AG09319 (cell line): ENCODE measurements at regions not wholly inside any gene's neighbourhood (a gene's known extent, or its start where the extent isn't known, plus 50 kb on each side); places are given as distances from the start of the nearest gene placed in this dataset.

ENCODE experiments used
- DNase-seq: peaks from one replicate; pipeline ENCODE4 v3.0.0-alpha.2; 2010; ENCODE audit warnings: low read depth; ENCODE audit errors: extremely low read depth
- CTCF ChIP-seq: IDR thresholded peaks from 2 replicates; pipeline ENCODE4 v1.5.1; 2011; ENCODE audit warnings: low read depth, mild to moderate bottlenecking, inconsistent platforms, low read length, moderate library complexity

- no peak for TF ChIP-seq CTCF
- DNase-seq, result no peak
Observed at GRCh38 chr5:158385982-158386381, 527.0 kb upstream of the CLINT1 start.

- peak; percentile 89 for DNase-seq
Observed at GRCh38 chr5:158384535-158385481, 525.9 kb upstream of the CLINT1 start.

GRCh38 chr5:158383486-158383885, 524.5 kb upstream of the CLINT1 start:
- no peak for DNase-seq
- TF ChIP-seq CTCF, result no peak

More at GRCh38 chr5:158384535-158385481, 525.9 kb upstream of the CLINT1 start:
- TF ChIP-seq CTCF, result no peak

DNA sequence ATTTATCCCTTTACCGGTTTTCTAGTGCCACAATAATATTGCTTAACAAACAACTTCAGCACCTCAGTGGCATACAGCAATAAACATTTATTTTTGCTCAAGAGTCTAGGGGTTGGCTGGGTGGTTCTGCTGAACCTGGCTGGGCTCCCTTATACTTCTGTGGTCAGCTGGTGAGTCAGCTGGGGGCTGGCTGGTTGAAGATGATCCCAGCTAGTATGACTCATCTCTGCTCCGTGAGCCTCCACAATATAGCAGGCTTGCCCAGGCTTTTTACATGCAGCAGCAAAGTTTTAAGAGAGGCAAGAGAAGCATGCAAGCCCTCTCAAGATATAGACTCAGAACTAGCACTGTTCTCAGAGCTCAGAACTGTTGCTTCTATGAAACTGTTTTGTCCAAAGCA, 523.5 kb upstream of the CLINT1 start:
- peak; percentile 90 for DNase-seq

GRCh38 chr5:158381614-158382160, 522.7 kb upstream of the CLINT1 start:
- DNase-seq, result no peak
- no peak for TF ChIP-seq CTCF

More for the DNA sequence above, 523.5 kb upstream of the CLINT1 start:
- no peak for TF ChIP-seq CTCF

GRCh38 chr5:158380661-158381060, 521.7 kb upstream of the CLINT1 start:
- TF ChIP-seq CTCF, result no peak
- no peak for DNase-seq

DNA sequence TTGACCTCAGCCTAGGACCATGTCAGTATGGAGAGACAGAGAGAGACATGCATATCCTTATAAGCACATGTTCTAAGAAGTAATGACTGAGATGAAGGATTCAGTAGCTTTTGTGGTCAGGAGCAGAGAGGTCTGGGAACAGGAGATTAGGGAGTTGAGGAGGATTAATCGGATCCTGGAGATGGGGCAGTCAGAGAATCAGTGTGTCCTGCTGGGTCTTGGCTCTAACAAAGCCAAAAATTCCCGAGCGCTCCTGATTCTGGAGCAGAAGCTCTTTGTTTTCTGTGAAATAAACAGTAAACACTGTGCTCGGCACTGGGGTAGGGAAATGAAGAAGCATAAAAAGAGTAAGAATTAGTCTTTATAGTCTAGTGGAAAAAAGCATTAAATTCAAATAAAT, 520.0 kb upstream of the CLINT1 start:
- DNase-seq, result no peak
- no peak for TF ChIP-seq CTCF
